ENCODE measurements at regions not wholly inside any gene's neighbourhood (a gene's known extent, or its start where the extent isn't known, plus 50 kb on each side); places are given as distances from the start of the nearest gene placed in this dataset.

GRCh38 chr1:232201024-232201423, 428.9 kb downstream of the SIPA1L2 start:
- TF ChIP-seq TAF1 (IDR thresholded peaks at IDR 0.05; ENCODE audit: low read depth) (no peak), TCF12 (IDR thresholded peaks at IDR 0.05; ENCODE audit: low read depth) (no peak), MAX (IDR thresholded peaks at IDR 0.05) (no peak), ZBTB7A (IDR thresholded peaks at IDR 0.05; ENCODE audit: low read depth) (no peak), FOXM1 (IDR thresholded peaks at IDR 0.05; ENCODE audit: borderline replicate concordance, low read depth) (no peak), RAD21 (IDR thresholded peaks at IDR 0.05; ENCODE audit: low read depth) (no peak)

GRCh38 chr1:232196042-232196441, 433.9 kb downstream of the SIPA1L2 start:
- TF ChIP-seq USF1 (IDR thresholded peaks at IDR 0.05) (no peak), REST (IDR thresholded peaks at IDR 0.05; ENCODE audit: low read depth) (no peak), EP300 (IDR thresholded peaks at IDR 0.05; ENCODE audit: borderline replicate concordance) (no peak), TEAD4 (IDR thresholded peaks at IDR 0.05) (no peak), NFIC (IDR thresholded peaks at IDR 0.05) (no peak), TCF12 (IDR thresholded peaks at IDR 0.05; ENCODE audit: low read depth) (no peak), TAF1 (IDR thresholded peaks at IDR 0.05; ENCODE audit: low read depth) (no peak), CREB1 (IDR thresholded peaks at IDR 0.05; ENCODE audit: low read depth) (no peak), EGR1 (IDR thresholded peaks at IDR 0.05) (no peak), MAX (IDR thresholded peaks at IDR 0.05) (no peak), FOXM1 (IDR thresholded peaks at IDR 0.05; ENCODE audit: borderline replicate concordance, low read depth) (no peak), RAD21 (IDR thresholded peaks at IDR 0.05; ENCODE audit: low read depth) (no peak)

- TF ChIP-seq MAX (IDR thresholded peaks at IDR 0.05) (no peak), NFIC (IDR thresholded peaks at IDR 0.05) (no peak), USF1 (IDR thresholded peaks at IDR 0.05) (no peak), YY1 (IDR thresholded peaks at IDR 0.05; ENCODE audit: low read depth) (no peak), EGR1 (IDR thresholded peaks at IDR 0.05) (no peak), TEAD4 (IDR thresholded peaks at IDR 0.05) (no peak), TCF12 (IDR thresholded peaks at IDR 0.05; ENCODE audit: low read depth) (no peak), EP300 (IDR thresholded peaks at IDR 0.05; ENCODE audit: borderline replicate concordance) (no peak), CREB1 (IDR thresholded peaks at IDR 0.05; ENCODE audit: low read depth) (no peak), ZBTB7A (IDR thresholded peaks at IDR 0.05; ENCODE audit: low read depth) (no peak), REST (IDR thresholded peaks at IDR 0.05; ENCODE audit: low read depth) (no peak), FOXM1 (IDR thresholded peaks at IDR 0.05; ENCODE audit: borderline replicate concordance, low read depth) (no peak)
Measured at GRCh38 chr1:232194424-232194823, 435.5 kb downstream of the SIPA1L2 start.

GRCh38 chr1:232193451-232193783, 436.5 kb downstream of the SIPA1L2 start:
- TF ChIP-seq TEAD4 (IDR thresholded peaks at IDR 0.05) (no peak), TCF12 (IDR thresholded peaks at IDR 0.05; ENCODE audit: low read depth) (no peak)

- TF ChIP-seq MAX (IDR thresholded peaks at IDR 0.05), result no peak
- TF ChIP-seq YY1 (IDR thresholded peaks at IDR 0.05; ENCODE audit: low read depth), result no peak
- no peak for TF ChIP-seq EGR1 (IDR thresholded peaks at IDR 0.05)
- TF ChIP-seq ZBTB7A (IDR thresholded peaks at IDR 0.05; ENCODE audit: low read depth), result no peak
- no peak for TF ChIP-seq TEAD4 (IDR thresholded peaks at IDR 0.05)
- no peak for TF ChIP-seq RAD21 (IDR thresholded peaks at IDR 0.05; ENCODE audit: low read depth)
- no peak for TF ChIP-seq NFIC (IDR thresholded peaks at IDR 0.05)
- no peak for TF ChIP-seq CREB1 (IDR thresholded peaks at IDR 0.05; ENCODE audit: low read depth)
- no peak for TF ChIP-seq REST (IDR thresholded peaks at IDR 0.05; ENCODE audit: low read depth)
- no peak for TF ChIP-seq FOXM1 (IDR thresholded peaks at IDR 0.05; ENCODE audit: borderline replicate concordance, low read depth)
- TF ChIP-seq EP300 (IDR thresholded peaks at IDR 0.05; ENCODE audit: borderline replicate concordance), result no peak
- no peak for TF ChIP-seq USF1 (IDR thresholded peaks at IDR 0.05)
- TF ChIP-seq CEBPB (IDR thresholded peaks at IDR 0.05), result no peak
- no peak for TF ChIP-seq TAF1 (IDR thresholded peaks at IDR 0.05; ENCODE audit: low read depth)
- TF ChIP-seq TCF12 (IDR thresholded peaks at IDR 0.05; ENCODE audit: low read depth), result no peak
Measured at GRCh38 chr1:232192781-232193450, 437.0 kb downstream of the SIPA1L2 start.
